HCT116 (cell line): ENCODE measurements at regions not wholly inside any gene's neighbourhood (a gene's known extent, or its start where the extent isn't known, plus 50 kb on each side); places are given as distances from the start of the nearest gene placed in this dataset.

Experiments
- ATAC-seq: fragments of 200-7000 bp; cut with Tn5 transposase; 2 replicates; pipeline ENCODE4 v1.9.1; 2020; ENCODE audit warnings: mild to moderate bottlenecking, moderate library complexity
- BruUV-seq: library from RNA; stranded (reverse); fragments of 400-500 nt; replicated peaks from 2 replicates; lab custom pipeline; 2021; lab: Mats Ljungman, UMichigan
- CTCF ChIA-PET: fragments of 300-600 bp; sonication (Branson Sonifier 250); formaldehyde crosslinking; loops from one replicate; lab custom pipeline; 2021; ENCODE audit warnings: antibody characterized with exemption; lab: Charles Lee
- POLR2A ChIA-PET: fragments of 300-600, 350-600 bp; sonication (Branson Sonifier 250); formaldehyde crosslinking; loops from one replicate; lab custom pipeline; 2021; ENCODE audit warnings: antibody characterized with exemption; lab: Charles Lee
- RAD21 ChIA-PET, 2 experiments: fragments of 300-600 bp; sonication (Branson Sonifier 250); formaldehyde crosslinking; loops; one replicate each; lab custom pipeline; 2023; ENCODE audit warnings: low total read pairs in 2 of 2; ENCODE audit not compliant: uncharacterized antibody in 2 of 2, unreplicated experiment in 2 of 2, low non-redundant PET in 1 of 2; lab: Charles Lee
- DNase-seq: peaks from one replicate; pipeline ENCODE4 v3.0.0-alpha.2; 2010; ENCODE audit warnings: low read depth, low spot score
- H2AFZ ChIP-seq: fragments of 200-600 bp; shearing (Covaris generic), sonication (generic); 2 replicates; pipeline ENCODE4 v1.6.1; 2017; ENCODE audit warnings: low read depth, mixed run types, mixed read lengths, antibody characterized with exemption, low read length; ENCODE audit not compliant: poor library complexity, severe bottlenecking
- H3K27ac ChIP-seq: 2 replicates; pipeline ENCODE4 v1.5.1; 2012; ENCODE audit warnings: low read depth, low read length
- H3K27me3 ChIP-seq: fragments of 200-600 bp; sonication (generic); 2 replicates; pipeline ENCODE4 v1.6.1; 2016; ENCODE audit warnings: mixed run types, low read length, mixed read lengths; ENCODE audit not compliant: insufficient read depth
- H3K36me3 ChIP-seq, 2 experiments: fragments of 200-500 bp in 1 of 2; fragments of 200-600 bp in 1 of 2; sonication (Bioruptor generic) in 1 of 2; sonication (generic) in 1 of 2; 2 replicates each; pipeline versions ENCODE4 v1.5.1 to v1.6.1; 2014 to 2016; ENCODE audit warnings: low read length in 2 of 2, inconsistent platforms in 1 of 2, mixed read lengths in 1 of 2, mixed run types in 1 of 2; ENCODE audit not compliant: insufficient read depth in 2 of 2, control insufficient read depth in 1 of 2
- H3K4me1 ChIP-seq, 2 experiments: fragments of 200-600 bp in 1 of 2; sonication (generic) in 1 of 2; 2 replicates each; pipeline versions ENCODE4 v1.5.1 to v1.6.1; 2012 to 2017; ENCODE audit warnings: low read length in 2 of 2, inconsistent platforms in 1 of 2, mild to moderate bottlenecking in 1 of 2, mixed read lengths in 1 of 2, mixed run types in 1 of 2, moderate library complexity in 1 of 2; ENCODE audit not compliant: insufficient read depth in 2 of 2, control insufficient read depth in 1 of 2
- H3K4me2 ChIP-seq: fragments of 200-600 bp; sonication (generic); 2 replicates; pipeline ENCODE4 v1.6.1; 2017; ENCODE audit warnings: mixed run types, low read length, mixed read lengths
- H3K4me3 ChIP-seq, 2 experiments: fragments of 200-600 bp in 1 of 2; sonication (generic) in 1 of 2; replicated peaks in 1 of 2; 2 replicates each; pipeline ENCODE4 v1.5.1; 2011 to 2016; ENCODE audit warnings: low read length in 2 of 2, control low read depth in 1 of 2, low read depth in 1 of 2, mild to moderate bottlenecking in 1 of 2, mixed read lengths in 1 of 2, mixed run types in 1 of 2
- H3K79me2 ChIP-seq: fragments of 200-600 bp; sonication (generic); 2 replicates; pipeline ENCODE4 v1.6.1; 2017; ENCODE audit warnings: mild to moderate bottlenecking, mixed run types, low read length, moderate library complexity, mixed read lengths; ENCODE audit not compliant: insufficient read depth
- H3K9ac ChIP-seq: fragments of 200-600 bp; sonication (generic); 2 replicates; pipeline ENCODE4 v1.6.1; 2016; ENCODE audit warnings: low read length, mixed read lengths
- H3K9me2 ChIP-seq: fragments of 200-600 bp; sonication (generic), shearing (Covaris generic); 2 replicates; pipeline ENCODE4 v1.6.1; 2017; ENCODE audit warnings: mixed run types, mild to moderate bottlenecking, moderate library complexity; ENCODE audit not compliant: insufficient read depth
- H3K9me3 ChIP-seq, 2 experiments: fragments of 200-500 bp in 1 of 2; fragments of 200-600 bp in 1 of 2; sonication (Bioruptor generic) in 1 of 2; sonication (generic) in 1 of 2; 2 replicates each; pipeline ENCODE4 v1.6.1; 2014 to 2017; ENCODE audit warnings: low read length in 2 of 2, mixed read lengths in 2 of 2, inconsistent platforms in 1 of 2, low read depth in 1 of 2, mild to moderate bottlenecking in 1 of 2, mixed run types in 1 of 2, moderate library complexity in 1 of 2; ENCODE audit not compliant: control insufficient read depth in 1 of 2, insufficient read depth in 1 of 2
- H4K20me1 ChIP-seq: fragments of 200-600 bp; sonication (generic), shearing (Covaris generic); 2 replicates; pipeline ENCODE4 v1.6.1; 2017; ENCODE audit warnings: mixed run types, mild to moderate bottlenecking, moderate library complexity; ENCODE audit not compliant: insufficient read depth
- CBX3 ChIP-seq: IDR thresholded peaks from 2 replicates; pipeline ENCODE4 v1.6.1; 2012; ENCODE audit warnings: low read depth
- CTCF ChIP-seq, 3 experiments: fragments of 200-600 bp in 1 of 3; sonication (generic) in 1 of 3; IDR thresholded peaks in 2 of 3; conservative IDR thresholded peaks in 1 of 3; 2 replicates each; pipeline ENCODE4 v1.5.1; 2012 to 2017; ENCODE audit warnings: low read depth in 2 of 3, low read length in 2 of 3, antibody characterized with exemption in 1 of 3, borderline replicate concordance in 1 of 3, control low read depth in 1 of 3, mild to moderate bottlenecking in 1 of 3, mixed read lengths in 1 of 3, mixed run types in 1 of 3, moderate library complexity in 1 of 3; ENCODE audit not compliant: insufficient read depth in 1 of 3
- ELF1 ChIP-seq: IDR thresholded peaks from 2 replicates; pipeline ENCODE4 v1.6.1; 2012; ENCODE audit warnings: low read depth, borderline replicate concordance
- EZH2 ChIP-seq: fragments of 200-600 bp; sonication (generic); IDR thresholded peaks from 2 replicates; pipeline ENCODE4 v1.6.1; 2017; ENCODE audit warnings: antibody characterized with exemption, mixed run types
- FOSL1 ChIP-seq: IDR thresholded peaks from 2 replicates; pipeline ENCODE4 v1.6.1; 2012; ENCODE audit warnings: low read depth
- JUND ChIP-seq: IDR thresholded peaks from 2 replicates; pipeline ENCODE4 v1.6.1; 2012
- POLR2A ChIP-seq: IDR thresholded peaks from 2 replicates; pipeline ENCODE4 v1.7.0; 2011; ENCODE audit warnings: borderline replicate concordance; ENCODE audit not compliant: insufficient read depth, insufficient read length; ENCODE audit errors: extremely low read depth
- POLR2AphosphoS5 ChIP-seq: IDR thresholded peaks from 2 replicates; pipeline ENCODE4 v1.6.1; 2011; ENCODE audit warnings: mild to moderate bottlenecking, low read depth, low read length, moderate library complexity
- RAD21 ChIP-seq: IDR thresholded peaks from 2 replicates; pipeline ENCODE4 v1.6.1; 2012; ENCODE audit warnings: low read depth, mild to moderate bottlenecking
- SIN3A ChIP-seq: IDR thresholded peaks from 2 replicates; pipeline ENCODE4 v1.6.1; 2012; ENCODE audit warnings: low read depth
- SP1 ChIP-seq: IDR thresholded peaks from 2 replicates; pipeline ENCODE4 v1.6.1; 2012; ENCODE audit warnings: low read depth
- TCF7L2 ChIP-seq: IDR thresholded peaks from 2 replicates; pipeline ENCODE4 v1.7.0; 2011; ENCODE audit warnings: borderline replicate concordance, inconsistent platforms; ENCODE audit not compliant: insufficient read depth, insufficient read length; ENCODE audit errors: extremely low read depth
- YY1 ChIP-seq: IDR thresholded peaks from 2 replicates; pipeline ENCODE4 v1.6.1; 2011; ENCODE audit warnings: low read length, low read depth, moderate library complexity, mild to moderate bottlenecking; ENCODE audit not compliant: insufficient replicate concordance; ENCODE audit errors: extremely low read depth
- ZFX ChIP-seq: fragments of 450-650 bp; IDR thresholded peaks from 2 replicates; pipeline ENCODE4 v1.6.1; 2017
- ZNF274 ChIP-seq: fragments of 200-500 bp; sonication (Bioruptor generic); IDR thresholded peaks from 2 replicates; pipeline ENCODE4 v1.6.1; 2014; ENCODE audit warnings: mild to moderate bottlenecking, low read depth, low read length, inconsistent platforms
- intact Hi-C: fragments of 100-400 bp; cut with micrococcal nuclease; formaldehyde crosslinking; loops from 2 replicates; pipeline ENCODE4 v1.10.0; 2022
- TF ChIP-seq, protein P1 (sequence below): IDR thresholded peaks from 2 replicates; pipeline ENCODE4 v1.6.1; 2012
- TF ChIP-seq, protein P2 (sequence below): IDR thresholded peaks from 2 replicates; pipeline ENCODE4 v1.6.1; 2011; ENCODE audit warnings: mild to moderate bottlenecking, low read length, moderate library complexity; ENCODE audit not compliant: insufficient replicate concordance; ENCODE audit errors: extremely low read depth
- TF ChIP-seq, protein P3 (sequence below): IDR thresholded peaks from 2 replicates; pipeline ENCODE4 v1.6.1; 2012

GRCh38 chr13:83327091-83327490, 555.2 kb downstream of the SLITRK1 start:
- ATAC-seq, result no peak
- POLR2A ChIA-PET, result no interaction called here
- H3K27ac ChIP-seq, result no peak overlapping the region

More at GRCh38 chr13:83327091-83327490, 555.2 kb downstream of the SLITRK1 start:
- H3K27me3 ChIP-seq, result no peaks in the 10 kb centered on the region
- H3K4me1 ChIP-seq, result no peaks in the 10 kb centered on the region
- BruUV-seq, result no TSS peak
- no peak overlapping the region for H3K4me2 ChIP-seq
- RAD21 ChIA-PET, result no interaction called here
- no peak for DNase-seq
- H3K36me3 ChIP-seq, result no peaks in the 10 kb centered on the region
- H3K9ac ChIP-seq, result no peak overlapping the region
- intact Hi-C loops, result no loop called here
- TF ChIP-seq, protein P1, sequence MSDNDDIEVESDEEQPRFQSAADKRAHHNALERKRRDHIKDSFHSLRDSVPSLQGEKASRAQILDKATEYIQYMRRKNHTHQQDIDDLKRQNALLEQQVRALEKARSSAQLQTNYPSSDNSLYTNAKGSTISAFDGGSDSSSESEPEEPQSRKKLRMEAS, result no peak
- TF ChIP-seq ELF1 (no peak), CTCF (IDR thresholded peaks at IDR 0.05 in 2 of 3, conservative IDR thresholded peaks at IDR 0.05 in 1 of 3; ENCODE audit: borderline replicate concordance in 1 of 3, insufficient read depth in 1 of 3, low read depth in 2 of 3, low read length in 2 of 3) (no peak), CBX3 (no peak), JUND (no peak), RAD21 (no peak), ZFX (no peak), POLR2A (no peak), SP1 (no peak), FOSL1 (no peak), TCF7L2 (no peak), ZNF274 (no peak), EZH2 (no peak), YY1 (no peak), POLR2AphosphoS5 (no peak), SIN3A (no peak)
- TF ChIP-seq, protein P2, sequence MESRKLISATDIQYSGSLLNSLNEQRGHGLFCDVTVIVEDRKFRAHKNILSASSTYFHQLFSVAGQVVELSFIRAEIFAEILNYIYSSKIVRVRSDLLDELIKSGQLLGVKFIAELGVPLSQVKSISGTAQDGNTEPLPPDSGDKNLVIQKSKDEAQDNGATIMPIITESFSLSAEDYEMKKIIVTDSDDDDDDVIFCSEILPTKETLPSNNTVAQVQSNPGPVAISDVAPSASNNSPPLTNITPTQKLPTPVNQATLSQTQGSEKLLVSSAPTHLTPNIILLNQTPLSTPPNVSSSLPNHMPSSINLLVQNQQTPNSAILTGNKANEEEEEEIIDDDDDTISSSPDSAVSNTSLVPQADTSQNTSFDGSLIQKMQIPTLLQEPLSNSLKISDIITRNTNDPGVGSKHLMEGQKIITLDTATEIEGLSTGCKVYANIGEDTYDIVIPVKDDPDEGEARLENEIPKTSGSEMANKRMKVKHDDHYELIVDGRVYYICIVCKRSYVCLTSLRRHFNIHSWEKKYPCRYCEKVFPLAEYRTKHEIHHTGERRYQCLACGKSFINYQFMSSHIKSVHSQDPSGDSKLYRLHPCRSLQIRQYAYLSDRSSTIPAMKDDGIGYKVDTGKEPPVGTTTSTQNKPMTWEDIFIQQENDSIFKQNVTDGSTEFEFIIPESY, result no peak
- TF ChIP-seq, protein P3, sequence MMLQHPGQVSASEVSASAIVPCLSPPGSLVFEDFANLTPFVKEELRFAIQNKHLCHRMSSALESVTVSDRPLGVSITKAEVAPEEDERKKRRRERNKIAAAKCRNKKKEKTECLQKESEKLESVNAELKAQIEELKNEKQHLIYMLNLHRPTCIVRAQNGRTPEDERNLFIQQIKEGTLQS, result no peak
- H3K9me3 ChIP-seq, result no peaks in the 10 kb centered on the region
- CTCF ChIA-PET, result no interaction called here
- no peaks in the 10 kb centered on the region for H3K79me2 ChIP-seq
- no peak overlapping the region for H3K4me3 ChIP-seq
- no peaks in the 10 kb centered on the region for H3K9me2 ChIP-seq
- H2AFZ ChIP-seq, result no peak overlapping the region
- H4K20me1 ChIP-seq, result no peaks in the 10 kb centered on the region
